ENCODE measurements at regions not wholly inside any gene's neighbourhood (a gene's known extent, or its start where the extent isn't known, plus 50 kb on each side); places are given as distances from the start of the nearest gene placed in this dataset.

GRCh38 chr6:95248499-95248898, 328.8 kb upstream of the MANEA start:
- H3K27ac ChIP-seq: no peak overlapping the region
- no peak overlapping the region for H3K4me3 ChIP-seq
- H3K9me3 ChIP-seq: no peaks in the 10 kb centered on the region
- TF ChIP-seq POLR2A (IDR thresholded peaks at IDR 0.05): no peak
- no peak for TF ChIP-seq EP300 (IDR thresholded peaks at IDR 0.05)
- TF ChIP-seq CTCF (IDR thresholded peaks at IDR 0.05): no peak
- TF ChIP-seq POLR2AphosphoS5 (IDR thresholded peaks at IDR 0.05): no peak
- no peaks in the 10 kb centered on the region for H3K4me1 ChIP-seq
- no peaks in the 10 kb centered on the region for H3K27me3 ChIP-seq
- H3K36me3 ChIP-seq: no peaks in the 10 kb centered on the region
- WGBS: 93% methylated on average over 4 of the region's 4 CpGs
- no peak for DNase-seq (ENCODE audit: low spot score in 2 of 2)

GRCh38 chr6:95249175-95249574, 328.2 kb upstream of the MANEA start:
- TF ChIP-seq POLR2A (IDR thresholded peaks at IDR 0.05) (no peak), CTCF (IDR thresholded peaks at IDR 0.05) (no peak), EP300 (IDR thresholded peaks at IDR 0.05) (no peak)
- H3K4me3 ChIP-seq: no peak overlapping the region
- H3K4me1 ChIP-seq: no peaks in the 10 kb centered on the region
- no peak overlapping the region for H3K27ac ChIP-seq
- no peak for DNase-seq (ENCODE audit: low spot score in 2 of 2)
- no peaks in the 10 kb centered on the region for H3K36me3 ChIP-seq
- no peaks in the 10 kb centered on the region for H3K9me3 ChIP-seq
- no peaks in the 10 kb centered on the region for H3K27me3 ChIP-seq

GRCh38 chr6:95249661-95250060, 327.7 kb upstream of the MANEA start:
- 85% methylated on average over 2 of the region's 2 CpGs for WGBS
- Histone ChIP-seq H3K36me3 (no peaks in the 10 kb centered on the region), H3K4me3 (no peak overlapping the region), H3K4me1 (no peaks in the 10 kb centered on the region), H3K27me3 (no peaks in the 10 kb centered on the region), H3K27ac (no peak overlapping the region), H3K9me3 (no peaks in the 10 kb centered on the region)
- DNase-seq (ENCODE audit: low spot score in 2 of 2): no peak
- TF ChIP-seq POLR2A (IDR thresholded peaks at IDR 0.05) (no peak), EP300 (IDR thresholded peaks at IDR 0.05) (no peak), POLR2AphosphoS5 (IDR thresholded peaks at IDR 0.05) (no peak), CTCF (IDR thresholded peaks at IDR 0.05) (no peak)

- no peaks in the 10 kb centered on the region for H3K27me3 ChIP-seq
- H3K27ac ChIP-seq: no peak overlapping the region
- TF ChIP-seq POLR2AphosphoS5 (IDR thresholded peaks at IDR 0.05) (no peak), POLR2A (IDR thresholded peaks at IDR 0.05) (no peak), CTCF (IDR thresholded peaks at IDR 0.05) (no peak)
- H3K4me3 ChIP-seq: no peak overlapping the region
- no peaks in the 10 kb centered on the region for H3K36me3 ChIP-seq
- no peaks in the 10 kb centered on the region for H3K4me1 ChIP-seq
- no peak for DNase-seq (ENCODE audit: low spot score in 2 of 2)
- H3K9me3 ChIP-seq: no peaks in the 10 kb centered on the region
- 0% methylated on average over 1 of the region's 1 CpG for WGBS
These were observed 313.5 kb upstream of the MANEA start for GRCh38 chr6:95263840-95264239.

GRCh38 chr6:95266537-95267258, 310.6 kb upstream of the MANEA start:
- H3K27ac ChIP-seq: no peak overlapping the region
- H3K4me3 ChIP-seq: no peak overlapping the region
- no peaks in the 10 kb centered on the region for H3K36me3 ChIP-seq
- H3K27me3 ChIP-seq: no peaks in the 10 kb centered on the region
- 82% methylated on average over 4 of the region's 4 CpGs for WGBS
- no peaks in the 10 kb centered on the region for H3K4me1 ChIP-seq
- DNase-seq (ENCODE audit: low spot score in 2 of 2): no peak
- H3K9me3 ChIP-seq: no peaks in the 10 kb centered on the region
- TF ChIP-seq POLR2A (IDR thresholded peaks at IDR 0.05): no peak
- TF ChIP-seq EP300 (IDR thresholded peaks at IDR 0.05): no peak
- no peak for TF ChIP-seq POLR2AphosphoS5 (IDR thresholded peaks at IDR 0.05)
- TF ChIP-seq CTCF (IDR thresholded peaks at IDR 0.05): no peak

Measured in suprapubic skin (tissue), 4 donors.